ENCODE measurements at regions not wholly inside any gene's neighbourhood (a gene's known extent, or its start where the extent isn't known, plus 50 kb on each side); places are given as distances from the start of the nearest gene placed in this dataset.
"Not testable (repeated sequence)": the region's sequence is repeated elsewhere in the genome, so short reads cannot be mapped to it uniquely, and the experiment has no call there.

GRCh38 chrX:39688576-39689375 is 409.0 kb downstream of the BCOR start:
- no peak for DNase-seq

GRCh38 chrX:39689376-39690104 is 408.2 kb downstream of the BCOR start:
- DNase-seq: no peak

GRCh38 chrX:39690541-39691415 is 407.0 kb downstream of the BCOR start:
- no peak for DNase-seq

GRCh38 chrX:39691724-39692123 is 406.0 kb downstream of the BCOR start:
- DNase-seq: no peak

- DNase-seq: no peak
Measured at GRCh38 chrX:39692796-39693195, 405.0 kb downstream of the BCOR start.

- peak; percentile 25 to 42 for DNase-seq
Measured at GRCh38 chrX:39693298-39693697, 404.5 kb downstream of the BCOR start.

GRCh38 chrX:39702636-39703035 is 395.1 kb downstream of the BCOR start:
- not testable (repeated sequence) for DNase-seq

- DNase-seq: no peak
Measured at GRCh38 chrX:39703307-39703706, 394.5 kb downstream of the BCOR start.

GRCh38 chrX:39704590-39704989 is 393.2 kb downstream of the BCOR start:
- no peak for DNase-seq

- DNase-seq: peak; percentile 8 to 27
Measured at GRCh38 chrX:39705290-39705689, 392.5 kb downstream of the BCOR start.

- DNase-seq: no peak
Measured at GRCh38 chrX:39709364-39709763, 388.4 kb downstream of the BCOR start.

GRCh38 chrX:39709812-39710211 is 387.9 kb downstream of the BCOR start:
- DNase-seq: no peak

- DNase-seq: no peak
Measured at GRCh38 chrX:39710776-39711175, 387.0 kb downstream of the BCOR start.

GRCh38 chrX:39714471-39714870 is 383.3 kb downstream of the BCOR start:
- DNase-seq: no peak

GRCh38 chrX:39716401-39716800 is 381.4 kb downstream of the BCOR start:
- DNase-seq: no peak

GRCh38 chrX:39716802-39717540 is 380.8 kb downstream of the BCOR start:
- no peak for DNase-seq

- DNase-seq: no peak
Measured at GRCh38 chrX:39718981-39719380, 378.8 kb downstream of the BCOR start.

GRCh38 chrX:39720945-39721344 is 376.8 kb downstream of the BCOR start:
- DNase-seq: no peak

GRCh38 chrX:39721566-39722279 is 376.0 kb downstream of the BCOR start:
- DNase-seq: no peak

- no peak for DNase-seq
Measured at GRCh38 chrX:39724544-39724943, 373.2 kb downstream of the BCOR start.

- DNase-seq: no peak
Measured at GRCh38 chrX:39725114-39725513, 372.6 kb downstream of the BCOR start.

Data from SHP77 (cell line).